Gastroesophageal sphincter (tissue), 3 donors: ENCODE measurements at regions not wholly inside any gene's neighbourhood (a gene's known extent, or its start where the extent isn't known, plus 50 kb on each side); places are given as distances from the start of the nearest gene placed in this dataset.

ENCODE experiments used
- EP300 ChIP-seq: sonication (generic); formaldehyde crosslinking; IDR thresholded peaks from one replicate; pipeline ENCODE4 v1.6.1; 2017; ENCODE audit warnings: antibody characterized with exemption, mild to moderate bottlenecking
- POLR2A ChIP-seq, 2 donors: fragments of 450-650 bp; IDR thresholded peaks; one replicate each; pipeline ENCODE4 v1.6.1; 2017; ENCODE audit warnings: antibody characterized with exemption in 2 of 2, mild to moderate bottlenecking in 2 of 2, moderate library complexity in 1 of 2
- POLR2AphosphoS5 ChIP-seq: sonication (generic); formaldehyde crosslinking; IDR thresholded peaks from one replicate; pipeline ENCODE4 v1.6.1; 2017; ENCODE audit warnings: antibody characterized with exemption
- TF ChIP-seq, protein P1 (sequence below), 4 experiments: fragments of 200-600 bp in 2 of 4; fragments of 450-650 bp in 2 of 4; sonication (generic) in 1 of 4; IDR thresholded peaks; one replicate each; pipeline ENCODE4 v1.5.1; 2017 to 2019; ENCODE audit warnings: antibody characterized with exemption in 4 of 4, mild to moderate bottlenecking in 2 of 4, moderate library complexity in 2 of 4

DNA sequence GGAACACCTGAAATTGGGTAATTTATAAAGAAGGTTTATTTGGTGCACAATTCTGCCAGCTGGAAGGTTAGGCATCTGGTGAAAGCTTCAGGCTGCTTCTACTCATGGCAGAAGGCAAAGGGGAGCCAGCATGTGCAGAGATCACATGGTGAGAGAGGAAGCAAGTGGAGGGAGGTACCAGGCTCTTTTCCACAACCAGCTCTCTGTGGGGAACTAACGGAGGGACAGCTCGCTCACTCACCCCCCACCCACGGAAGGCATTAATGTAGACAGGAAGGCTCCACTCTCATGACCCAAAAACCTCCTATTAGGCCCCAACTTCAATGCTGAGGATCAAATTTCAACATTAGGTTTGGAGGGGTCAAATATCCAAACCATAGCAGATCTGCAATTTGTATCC, 75.6 kb upstream of the ARHGAP32 start:
- TF ChIP-seq POLR2AphosphoS5 (no peak), POLR2A (IDR thresholded peaks at IDR 0.05) (no peak), EP300 (no peak)
- TF ChIP-seq, protein P1, sequence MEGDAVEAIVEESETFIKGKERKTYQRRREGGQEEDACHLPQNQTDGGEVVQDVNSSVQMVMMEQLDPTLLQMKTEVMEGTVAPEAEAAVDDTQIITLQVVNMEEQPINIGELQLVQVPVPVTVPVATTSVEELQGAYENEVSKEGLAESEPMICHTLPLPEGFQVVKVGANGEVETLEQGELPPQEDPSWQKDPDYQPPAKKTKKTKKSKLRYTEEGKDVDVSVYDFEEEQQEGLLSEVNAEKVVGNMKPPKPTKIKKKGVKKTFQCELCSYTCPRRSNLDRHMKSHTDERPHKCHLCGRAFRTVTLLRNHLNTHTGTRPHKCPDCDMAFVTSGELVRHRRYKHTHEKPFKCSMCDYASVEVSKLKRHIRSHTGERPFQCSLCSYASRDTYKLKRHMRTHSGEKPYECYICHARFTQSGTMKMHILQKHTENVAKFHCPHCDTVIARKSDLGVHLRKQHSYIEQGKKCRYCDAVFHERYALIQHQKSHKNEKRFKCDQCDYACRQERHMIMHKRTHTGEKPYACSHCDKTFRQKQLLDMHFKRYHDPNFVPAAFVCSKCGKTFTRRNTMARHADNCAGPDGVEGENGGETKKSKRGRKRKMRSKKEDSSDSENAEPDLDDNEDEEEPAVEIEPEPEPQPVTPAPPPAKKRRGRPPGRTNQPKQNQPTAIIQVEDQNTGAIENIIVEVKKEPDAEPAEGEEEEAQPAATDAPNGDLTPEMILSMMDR (IDR thresholded peaks at IDR 0.05): no peak
